B cell (primary cell): ENCODE measurements at regions not wholly inside any gene's neighbourhood (a gene's known extent, or its start where the extent isn't known, plus 50 kb on each side); places are given as distances from the start of the nearest gene placed in this dataset.

Experiments
- ATAC-seq: fragments of 200-7000 bp; cut with Tn5 transposase; one replicate; pipeline ENCODE4 v1.10.0; 2021; ENCODE audit warnings: low read depth, mild to moderate bottlenecking, moderate number of reproducible peaks, moderate library complexity
- CTCF ChIA-PET: fragments of 350-600 bp; sonication (Branson Sonifier 250); formaldehyde crosslinking; loops from one replicate; lab custom pipeline; 2021; ENCODE audit warnings: antibody characterized with exemption, inconsistent platforms; lab: Charles Lee
- POLR2A ChIA-PET: fragments of 350-600 bp; sonication (Branson Sonifier 250); formaldehyde crosslinking; loops from one replicate; lab custom pipeline; 2021; ENCODE audit warnings: antibody characterized with exemption; lab: Charles Lee
- DNase-seq: peaks from one replicate; pipeline ENCODE4 v3.0.0; 2013
- H2AFZ ChIP-seq: 2 replicates; pipeline ENCODE4 v1.6.1; 2012; ENCODE audit warnings: mild to moderate bottlenecking, low read depth, low read length; ENCODE audit not compliant: insufficient read depth, poor library complexity, severe bottlenecking
- H3K27ac ChIP-seq, 2 donors: 1 replicate in 1 of 2; 2 replicates in 1 of 2; pipeline ENCODE4 v1.5.1; 2012 to 2013; ENCODE audit warnings: low read length in 2 of 2, mild to moderate bottlenecking in 2 of 2, moderate library complexity in 1 of 2
- H3K27me3 ChIP-seq, 4 experiments: fragments of 200-600 bp in 1 of 4; sonication (generic) in 1 of 4; replicated peaks in 1 of 4; 1 replicate in 2 of 4; 2 replicates in 2 of 4; pipeline versions ENCODE4 v1.6.1 to v1.7.0; 2013 to 2016; ENCODE audit warnings: low read length in 3 of 4, mild to moderate bottlenecking in 2 of 4, mixed read lengths in 1 of 4, moderate library complexity in 1 of 4; ENCODE audit not compliant: insufficient read depth in 4 of 4, control insufficient read depth in 3 of 4; ENCODE audit errors: control extremely low read depth in 1 of 4
- H3K36me3 ChIP-seq, 2 experiments: replicated peaks in 1 of 2; 1 replicate in 1 of 2; 2 replicates in 1 of 2; pipeline versions ENCODE4 v1.6.1 to v1.7.1; 2013; ENCODE audit warnings: low read length in 1 of 2; ENCODE audit not compliant: insufficient read depth in 2 of 2, control insufficient read depth in 1 of 2; ENCODE audit errors: control extremely low read depth in 1 of 2, extremely low read depth in 1 of 2
- H3K4me1 ChIP-seq, 2 donors: fragments of 200-600 bp in 1 of 2; sonication (generic) in 1 of 2; 1 replicate in 1 of 2; 2 replicates in 1 of 2; pipeline versions ENCODE4 v1.5.1 to v1.6.1; 2013 to 2017; ENCODE audit warnings: low read length in 2 of 2; ENCODE audit not compliant: control insufficient read depth in 2 of 2, insufficient read depth in 2 of 2
- H3K4me2 ChIP-seq: replicated peaks from 2 replicates; pipeline ENCODE3; 2012; ENCODE audit warnings: mild to moderate bottlenecking, low read depth, low read length; ENCODE audit not compliant: poor library complexity, severe bottlenecking
- H3K4me3 ChIP-seq, 5 experiments: fragments of 200-600 bp in 1 of 5; sonication (generic) in 1 of 5; 1 replicate in 3 of 5; 2 replicates in 2 of 5; pipeline versions ENCODE4 v1.5.1 to v1.7.0; 2011 to 2016; ENCODE audit warnings: low read length in 4 of 5, mild to moderate bottlenecking in 4 of 5, low read depth in 2 of 5, control low read depth in 1 of 5, moderate library complexity in 1 of 5; ENCODE audit not compliant: insufficient read depth in 1 of 5; ENCODE audit errors: control extremely low read depth in 1 of 5, extremely low read depth in 1 of 5
- H3K79me2 ChIP-seq: fragments of 200-600 bp; sonication (generic); one replicate; pipeline ENCODE4 v1.6.0; 2016; ENCODE audit warnings: low read length; ENCODE audit not compliant: control insufficient read depth, insufficient read depth
- H3K9ac ChIP-seq: fragments of 200-600 bp; sonication (generic); 2 replicates; pipeline ENCODE4 v1.6.1; 2017; ENCODE audit warnings: mild to moderate bottlenecking, low read length, moderate library complexity
- H3K9me3 ChIP-seq, 3 donors: one replicate each; pipeline versions ENCODE4 v1.6.1 to v1.7.1; 2013; ENCODE audit warnings: low read length in 2 of 3; ENCODE audit not compliant: control insufficient read depth in 2 of 3, insufficient read depth in 1 of 3; ENCODE audit errors: control extremely low read depth in 1 of 3
- H4K20me1 ChIP-seq: 2 replicates; pipeline ENCODE4 v1.6.0; 2012; ENCODE audit warnings: mild to moderate bottlenecking, low read length; ENCODE audit not compliant: insufficient read depth, control insufficient read depth, poor library complexity, severe bottlenecking
- H3K27ac Mint-ChIP-seq: one replicate; pipeline ENCODE4 v1.8.0; 2021; ENCODE audit warnings: mixed read lengths
- H3K27me3 Mint-ChIP-seq: one replicate; pipeline ENCODE4 v1.8.0; 2021; ENCODE audit warnings: mixed read lengths
- H3K4me1 Mint-ChIP-seq: one replicate; pipeline ENCODE4 v1.8.0; 2021; ENCODE audit warnings: mixed read lengths
- H3K4me3 Mint-ChIP-seq: one replicate; pipeline ENCODE4 v1.8.0; 2021; ENCODE audit warnings: mixed read lengths
- H3K9me3 Mint-ChIP-seq: one replicate; pipeline ENCODE4 v1.8.0; 2022; ENCODE audit warnings: mixed read lengths; ENCODE audit not compliant: insufficient read depth
- CTCF ChIP-seq: fragments of 200-600 bp; IDR thresholded peaks from one replicate; pipeline ENCODE4 v1.8.0; 2022; ENCODE audit warnings: antibody characterized with exemption, mild to moderate bottlenecking
- EZH2 ChIP-seq: IDR thresholded peaks from 2 replicates; pipeline ENCODE4 v1.6.1; 2012; ENCODE audit warnings: borderline replicate concordance, low read depth, mild to moderate bottlenecking, moderate library complexity, low read length; ENCODE audit not compliant: insufficient read depth, poor library complexity, severe bottlenecking
- WGBS: methylation state at CpG from one replicate; pipeline ENCODE4 v1.1.5; 2013; ENCODE audit warnings: missing lambda C conversion rate; ENCODE audit not compliant: insufficient coverage; 5-methylcytosine and 5-hydroxymethylcytosine counted together
- intact Hi-C: fragments of 100-400 bp; cut with micrococcal nuclease; formaldehyde crosslinking; loops from one replicate; pipeline ENCODE4 v1.10.0; 2022

- no peak overlapping the region for H3K4me3 Mint-ChIP-seq
- CTCF ChIA-PET: no interaction called here
- H3K4me2 ChIP-seq: no peak overlapping the region
Observed at GRCh38 chr9:16268067-16268881, 602.2 kb downstream of the BNC2 start.

More at GRCh38 chr9:16268067-16268881, 602.2 kb downstream of the BNC2 start:
- Histone ChIP-seq H3K79me2 (no peaks in the 10 kb centered on the region), H4K20me1 (no peaks in the 10 kb centered on the region), H3K36me3 (no peaks in the 10 kb centered on the region), H3K9ac (no peak overlapping the region), H3K9me3 (peaks cover 0 to 7% (median 0%) of the 10 kb centered on the region in 3 donors), H3K4me1 (no peaks in the 10 kb centered on the region), H3K27ac (no peak overlapping the region), H2AFZ (no peak overlapping the region), H3K27me3 (peaks cover 0 to 5% (median 0%) of the 10 kb centered on the region in 4 experiments), H3K4me3 (no peak overlapping the region)
- Mint-ChIP-seq H3K27me3 (no peaks in the 10 kb centered on the region), H3K9me3 (no peaks in the 10 kb centered on the region), H3K4me1 (no peaks in the 10 kb centered on the region), H3K27ac (no peak overlapping the region)
- 98% methylated on average over 8 of the region's 15 CpGs for WGBS
- POLR2A ChIA-PET: no interaction called here
- TF ChIP-seq CTCF: no peak
- TF ChIP-seq EZH2: no peak
- no peak for DNase-seq
- intact Hi-C loops: no loop called here
- ATAC-seq: no peak
